H9 (cell line): ENCODE measurements at regions not wholly inside any gene's neighbourhood (a gene's known extent, or its start where the extent isn't known, plus 50 kb on each side); places are given as distances from the start of the nearest gene placed in this dataset.

Experiments
- DNase-seq: peaks from one replicate; pipeline ENCODE4 v3.0.0-alpha.2; 2017
- H2AFZ ChIP-seq: one replicate; pipeline ENCODE4 v1.6.1; 2013; ENCODE audit warnings: mild to moderate bottlenecking, low read length, control low read depth, moderate library complexity
- H2AK5ac ChIP-seq: 2 replicates; pipeline ENCODE4 v1.6.1; 2013; ENCODE audit warnings: low read length, control low read depth, mixed read lengths; ENCODE audit not compliant: insufficient read length
- H2BK120ac ChIP-seq: one replicate; pipeline ENCODE4 v1.6.1; 2013; ENCODE audit warnings: low read depth, mild to moderate bottlenecking, low read length, control low read depth, inconsistent platforms; ENCODE audit not compliant: poor library complexity, severe bottlenecking
- H2BK12ac ChIP-seq: 2 replicates; pipeline ENCODE4 v1.6.1; 2013; ENCODE audit warnings: low read length, control low read depth, mixed read lengths, low read depth; ENCODE audit not compliant: insufficient read length
- H2BK15ac ChIP-seq: 2 replicates; pipeline ENCODE4 v1.6.1; 2013; ENCODE audit warnings: low read depth, low read length, control low read depth
- H2BK20ac ChIP-seq: one replicate; pipeline ENCODE4 v1.6.1; 2013; ENCODE audit warnings: low read depth, mild to moderate bottlenecking, low read length, control low read depth, inconsistent platforms; ENCODE audit not compliant: poor library complexity, severe bottlenecking
- H2BK5ac ChIP-seq: 2 replicates; pipeline ENCODE4 v1.6.1; 2013; ENCODE audit warnings: low read length, control low read depth, mixed read lengths; ENCODE audit not compliant: insufficient read length
- H3K14ac ChIP-seq: 2 replicates; pipeline ENCODE4 v1.6.1; 2013; ENCODE audit warnings: low read length, control low read depth; ENCODE audit not compliant: insufficient read depth
- H3K18ac ChIP-seq: 2 replicates; pipeline ENCODE4 v1.6.1; 2013; ENCODE audit warnings: low read depth, mild to moderate bottlenecking, mixed read lengths, low read length, control low read depth; ENCODE audit not compliant: insufficient read length
- H3K23ac ChIP-seq: 2 replicates; pipeline ENCODE4 v1.6.1; 2013; ENCODE audit warnings: low read length, control low read depth, mixed read lengths, low read depth; ENCODE audit not compliant: insufficient read length
- H3K23me2 ChIP-seq: 2 replicates; pipeline ENCODE4 v1.6.1; 2013; ENCODE audit warnings: low read depth, mild to moderate bottlenecking, mixed read lengths, low read length, control low read depth; ENCODE audit not compliant: insufficient read length, poor library complexity, severe bottlenecking
- H3K27ac ChIP-seq: 2 replicates; pipeline ENCODE4 v1.5.1; 2013; ENCODE audit warnings: low read length, control low read depth, mixed read lengths, low read depth; ENCODE audit not compliant: insufficient read length
- H3K27me3 ChIP-seq: 2 replicates; pipeline ENCODE4 v1.6.1; 2013; ENCODE audit warnings: low read length, control low read depth, inconsistent platforms; ENCODE audit not compliant: insufficient read depth
- H3K4ac ChIP-seq: 2 replicates; pipeline ENCODE4 v1.6.1; 2013; ENCODE audit warnings: low read depth, mild to moderate bottlenecking, control low read depth, inconsistent platforms, low read length, moderate library complexity
- H3K4me1 ChIP-seq: 2 replicates; pipeline ENCODE4 v1.6.1; 2013; ENCODE audit warnings: low read length, control low read depth, inconsistent platforms; ENCODE audit not compliant: insufficient read depth
- H3K4me2 ChIP-seq: 2 replicates; pipeline ENCODE4 v1.6.1; 2013; ENCODE audit warnings: low read length, control low read depth, mixed read lengths; ENCODE audit not compliant: insufficient read length, insufficient read depth
- H3K56ac ChIP-seq: 2 replicates; pipeline ENCODE4 v1.6.1; 2013; ENCODE audit warnings: low read depth, mild to moderate bottlenecking, mixed read lengths, low read length, control low read depth; ENCODE audit not compliant: insufficient read length
- H3K79me1 ChIP-seq: 2 replicates; pipeline ENCODE4 v1.6.1; 2013; ENCODE audit warnings: low read depth, mild to moderate bottlenecking, moderate library complexity, low read length, control low read depth, inconsistent platforms; ENCODE audit not compliant: insufficient read depth, poor library complexity, severe bottlenecking
- H3K79me2 ChIP-seq: 2 replicates; pipeline ENCODE4 v1.6.1; 2013; ENCODE audit warnings: low read length, control low read depth, inconsistent platforms; ENCODE audit not compliant: insufficient read depth
- H3K9ac ChIP-seq: 2 replicates; pipeline ENCODE4 v1.6.1; 2013; ENCODE audit warnings: low read length, control low read depth, mixed read lengths; ENCODE audit not compliant: insufficient read length; ENCODE audit errors: extremely low read depth
- H3K9me3 ChIP-seq: one replicate; pipeline ENCODE4 v1.6.1; 2013; ENCODE audit warnings: low read depth, low read length, inconsistent platforms; ENCODE audit not compliant: control insufficient read depth
- H3T11ph ChIP-seq: one replicate; pipeline ENCODE4 v1.6.1; 2013; ENCODE audit warnings: mild to moderate bottlenecking, low read length, control low read depth, inconsistent platforms
- H4K20me1 ChIP-seq: one replicate; pipeline ENCODE4 v1.6.1; 2013; ENCODE audit not compliant: control insufficient read depth, insufficient read length, insufficient read depth
- H4K5ac ChIP-seq: 2 replicates; pipeline ENCODE4 v1.6.1; 2013; ENCODE audit warnings: low read depth, mild to moderate bottlenecking, mixed read lengths, low read length, control low read depth; ENCODE audit not compliant: insufficient read length
- H4K8ac ChIP-seq: replicated peaks from 2 replicates; pipeline ENCODE4 v1.6.1; 2013; ENCODE audit warnings: low read length, control low read depth, mixed read lengths, low read depth; ENCODE audit not compliant: insufficient read length
- H4K91ac ChIP-seq: 2 replicates; pipeline ENCODE4 v1.6.1; 2013; ENCODE audit warnings: low read depth, mild to moderate bottlenecking, moderate library complexity, mixed read lengths, low read length, control low read depth; ENCODE audit not compliant: insufficient read length
- H3K27ac Mint-ChIP-seq, 3 experiments: 2 replicates in 2 of 3; 3 replicates in 1 of 3; pipeline ENCODE4 v1.8.0; 2020 to 2021; ENCODE audit warnings: mixed read lengths in 3 of 3, mild to moderate bottlenecking in 1 of 3, moderate library complexity in 1 of 3
- H3K27me3 Mint-ChIP-seq: 2 replicates; pipeline ENCODE4 v1.8.0; 2021; ENCODE audit warnings: low read depth, mild to moderate bottlenecking, moderate library complexity, mixed read lengths
- H3K36me3 Mint-ChIP-seq, 3 experiments: 2 replicates in 2 of 3; 3 replicates in 1 of 3; pipeline ENCODE4 v1.8.0; 2020 to 2021; ENCODE audit warnings: low read depth in 3 of 3, mixed read lengths in 3 of 3; ENCODE audit not compliant: insufficient read depth in 1 of 3
- H3K4me1 Mint-ChIP-seq, 2 experiments: 2 replicates each; pipeline ENCODE4 v1.8.0; 2020; ENCODE audit warnings: mixed read lengths in 2 of 2
- H3K4me3 Mint-ChIP-seq, 2 experiments: 2 replicates in 1 of 2; 3 replicates in 1 of 2; pipeline ENCODE4 v1.8.0; 2020 to 2021; ENCODE audit warnings: mild to moderate bottlenecking in 2 of 2, mixed read lengths in 2 of 2, moderate library complexity in 1 of 2
- H3K9me3 Mint-ChIP-seq, 2 experiments: 2 replicates in 1 of 2; 3 replicates in 1 of 2; pipeline ENCODE4 v1.8.0; 2020; ENCODE audit warnings: mild to moderate bottlenecking in 2 of 2, mixed read lengths in 2 of 2, moderate library complexity in 1 of 2
- WGBS: extraction: QIAGEN DNeasy Blood & Tissue Kit; methylation state at CpG from one replicate; pipeline ENCODE4 v1.1.7; 2013; ENCODE audit warnings: missing lambda C conversion rate, low lambda C conversion rate, mixed read lengths; ENCODE audit not compliant: insufficient read length; ENCODE audit errors: extremely low coverage; 5-methylcytosine and 5-hydroxymethylcytosine counted together
- TF ChIP-seq, protein P1 (sequence below): fragments of 200-600 bp; sonication (generic); conservative IDR thresholded peaks from 3 replicates; pipeline ENCODE4 v1.8.0; 2021; ENCODE audit warnings: antibody characterized with exemption, mild to moderate bottlenecking

DNA sequence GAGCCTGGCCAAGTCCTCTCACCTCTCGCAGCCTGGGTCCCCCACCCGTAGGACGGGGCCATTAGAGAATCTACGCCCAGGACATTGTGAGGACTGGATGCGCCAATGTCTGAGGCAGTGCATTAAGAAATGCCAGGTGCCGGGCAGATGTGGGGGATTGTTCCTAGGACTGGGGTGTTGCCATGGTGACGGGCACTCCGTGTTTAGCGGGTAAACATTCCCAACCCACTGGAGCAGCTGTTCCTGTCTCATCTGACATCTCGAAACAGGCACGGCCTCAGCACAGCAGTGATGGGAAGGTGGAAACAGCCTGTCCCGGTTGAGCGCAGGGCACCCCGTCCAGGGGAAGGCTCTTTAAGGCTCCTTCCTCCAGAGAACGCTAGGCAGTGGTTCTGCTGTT lies 99.6 kb upstream of the RTL6 start:
- Histone ChIP-seq H2AK5ac (no peak overlapping the region), H3K23ac (no peak overlapping the region), H3K14ac (no peak overlapping the region; the same call in 1 of the 2 replicates), H3K9me3 (no peaks in the 10 kb centered on the region), H4K5ac (no peak overlapping the region), H2BK5ac (no peak overlapping the region), H3K4me2 (no peak overlapping the region), H3K9ac (no peak overlapping the region), H2BK12ac (no peak overlapping the region), H3K27ac (no peak overlapping the region), H4K20me1 (no peaks in the 10 kb centered on the region), H3K18ac (peak overlapping the region; percentile 36), H2BK20ac (no peak overlapping the region), H2AFZ (no peak overlapping the region), H3K27me3 (no peaks in the 10 kb centered on the region), H3K56ac (no peak overlapping the region), H2BK15ac (no peak overlapping the region), H3K23me2 (no peaks in the 10 kb centered on the region), H4K8ac (no peak overlapping the region), H4K91ac (no peak overlapping the region), H3K79me1 (no peaks in the 10 kb centered on the region), H3T11ph (no peak overlapping the region), H3K79me2 (no peaks in the 10 kb centered on the region), H2BK120ac (no peak overlapping the region), H3K4me1 (peaks cover 2% of the 10 kb centered on the region; the same call in 1 of the 2 replicates), H3K4ac (no peak overlapping the region; the same call in 1 of the 2 replicates)
- TF ChIP-seq, protein P1, sequence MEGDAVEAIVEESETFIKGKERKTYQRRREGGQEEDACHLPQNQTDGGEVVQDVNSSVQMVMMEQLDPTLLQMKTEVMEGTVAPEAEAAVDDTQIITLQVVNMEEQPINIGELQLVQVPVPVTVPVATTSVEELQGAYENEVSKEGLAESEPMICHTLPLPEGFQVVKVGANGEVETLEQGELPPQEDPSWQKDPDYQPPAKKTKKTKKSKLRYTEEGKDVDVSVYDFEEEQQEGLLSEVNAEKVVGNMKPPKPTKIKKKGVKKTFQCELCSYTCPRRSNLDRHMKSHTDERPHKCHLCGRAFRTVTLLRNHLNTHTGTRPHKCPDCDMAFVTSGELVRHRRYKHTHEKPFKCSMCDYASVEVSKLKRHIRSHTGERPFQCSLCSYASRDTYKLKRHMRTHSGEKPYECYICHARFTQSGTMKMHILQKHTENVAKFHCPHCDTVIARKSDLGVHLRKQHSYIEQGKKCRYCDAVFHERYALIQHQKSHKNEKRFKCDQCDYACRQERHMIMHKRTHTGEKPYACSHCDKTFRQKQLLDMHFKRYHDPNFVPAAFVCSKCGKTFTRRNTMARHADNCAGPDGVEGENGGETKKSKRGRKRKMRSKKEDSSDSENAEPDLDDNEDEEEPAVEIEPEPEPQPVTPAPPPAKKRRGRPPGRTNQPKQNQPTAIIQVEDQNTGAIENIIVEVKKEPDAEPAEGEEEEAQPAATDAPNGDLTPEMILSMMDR = no peak
- H3K9me3 Mint-ChIP-seq = no peaks in the 10 kb centered on the region
- H3K4me3 Mint-ChIP-seq = no peak overlapping the region
- no peak for DNase-seq
- no peak overlapping the region; a peak in 1 of 7 replicates for H3K27ac Mint-ChIP-seq
- no peaks in the 10 kb centered on the region for H3K36me3 Mint-ChIP-seq
- peaks cover 2% of the 10 kb centered on the region for H3K27me3 Mint-ChIP-seq
- peaks cover 20 to 32% of the 10 kb centered on the region in 2 experiments for H3K4me1 Mint-ChIP-seq
- WGBS = no CpG with 5 or more reads among the region's 15 CpGs
